HFF-Myc (cell line): ENCODE measurements at regions not wholly inside any gene's neighbourhood (a gene's known extent, or its start where the extent isn't known, plus 50 kb on each side); places are given as distances from the start of the nearest gene placed in this dataset.

Experiments
- DNase-seq: peaks from one replicate; pipeline ENCODE4 v3.0.0-alpha.2; 2011; ENCODE audit warnings: low read depth; ENCODE audit errors: extremely low read depth
- H3K4me3 ChIP-seq: replicated peaks from 2 replicates; pipeline ENCODE4 v1.5.1; 2011; ENCODE audit warnings: low read depth, mild to moderate bottlenecking, control low read depth, low read length
- TF ChIP-seq, protein P1 (sequence below): IDR thresholded peaks from 2 replicates; pipeline ENCODE4 v1.5.1; 2012; ENCODE audit warnings: mild to moderate bottlenecking, low read depth, low read length, control low read depth; ENCODE audit errors: missing control alignments

- no peak for DNase-seq
- TF ChIP-seq, protein P1, sequence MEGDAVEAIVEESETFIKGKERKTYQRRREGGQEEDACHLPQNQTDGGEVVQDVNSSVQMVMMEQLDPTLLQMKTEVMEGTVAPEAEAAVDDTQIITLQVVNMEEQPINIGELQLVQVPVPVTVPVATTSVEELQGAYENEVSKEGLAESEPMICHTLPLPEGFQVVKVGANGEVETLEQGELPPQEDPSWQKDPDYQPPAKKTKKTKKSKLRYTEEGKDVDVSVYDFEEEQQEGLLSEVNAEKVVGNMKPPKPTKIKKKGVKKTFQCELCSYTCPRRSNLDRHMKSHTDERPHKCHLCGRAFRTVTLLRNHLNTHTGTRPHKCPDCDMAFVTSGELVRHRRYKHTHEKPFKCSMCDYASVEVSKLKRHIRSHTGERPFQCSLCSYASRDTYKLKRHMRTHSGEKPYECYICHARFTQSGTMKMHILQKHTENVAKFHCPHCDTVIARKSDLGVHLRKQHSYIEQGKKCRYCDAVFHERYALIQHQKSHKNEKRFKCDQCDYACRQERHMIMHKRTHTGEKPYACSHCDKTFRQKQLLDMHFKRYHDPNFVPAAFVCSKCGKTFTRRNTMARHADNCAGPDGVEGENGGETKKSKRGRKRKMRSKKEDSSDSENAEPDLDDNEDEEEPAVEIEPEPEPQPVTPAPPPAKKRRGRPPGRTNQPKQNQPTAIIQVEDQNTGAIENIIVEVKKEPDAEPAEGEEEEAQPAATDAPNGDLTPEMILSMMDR, result no peak
- no peak overlapping the region for H3K4me3 ChIP-seq
These were observed 346.3 kb upstream of the FSTL5 start for GRCh38 chr4:162510115-162510514.

DNA sequence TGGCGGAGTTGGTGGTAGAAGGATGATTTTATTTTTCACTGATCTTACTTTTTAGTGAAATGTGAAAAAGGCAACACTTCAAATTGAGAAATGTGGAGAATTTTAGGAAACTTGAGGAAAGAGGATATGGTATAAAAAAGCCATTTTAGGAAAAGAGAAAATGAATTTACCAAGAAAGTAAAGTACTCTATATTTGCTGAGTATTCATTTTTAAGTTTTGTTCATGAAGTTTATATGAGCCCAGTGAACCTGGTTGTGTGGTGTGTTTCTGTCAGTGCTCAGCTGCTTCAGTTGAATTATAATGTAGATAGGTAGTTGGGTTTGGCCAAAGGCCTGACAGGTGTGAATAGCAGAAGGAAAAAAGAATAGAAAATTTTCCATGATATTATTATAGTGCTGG, 345.5 kb upstream of the FSTL5 start:
- TF ChIP-seq, protein P1, result no peak
- DNase-seq, result no peak
- no peak overlapping the region for H3K4me3 ChIP-seq

- DNase-seq, result no peak
- H3K4me3 ChIP-seq, result no peak overlapping the region
- TF ChIP-seq, protein P1, result no peak
These were observed 342.5 kb upstream of the FSTL5 start for GRCh38 chr4:162506253-162506652.

GRCh38 chr4:162503868-162504267, 340.1 kb upstream of the FSTL5 start:
- TF ChIP-seq, protein P1, result no peak
- DNase-seq, result no peak

GRCh38 chr4:162502109-162502508, 338.3 kb upstream of the FSTL5 start:
- H3K4me3 ChIP-seq, result no peak overlapping the region
- no peak for DNase-seq
- TF ChIP-seq, protein P1, result no peak

More at GRCh38 chr4:162503868-162504267, 340.1 kb upstream of the FSTL5 start:
- no peak overlapping the region for H3K4me3 ChIP-seq

DNA sequence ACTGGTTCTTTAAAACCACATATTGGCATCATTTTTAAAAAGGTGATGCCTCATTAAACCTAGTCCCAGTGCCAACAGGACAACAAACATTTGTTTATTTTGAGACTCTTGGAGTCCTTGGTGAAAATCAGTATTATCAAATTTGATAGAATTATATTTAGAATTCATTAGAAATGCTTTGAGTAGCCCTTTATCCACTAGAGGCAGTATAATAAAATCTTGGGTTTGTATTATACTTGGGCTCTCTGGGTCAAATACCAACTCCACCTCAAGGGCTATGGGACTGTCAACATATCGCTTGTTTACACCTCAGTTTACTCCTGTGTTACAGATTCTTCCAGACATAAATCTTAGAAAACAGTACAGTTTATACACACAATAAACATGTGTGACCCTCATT, 335.7 kb upstream of the FSTL5 start:
- TF ChIP-seq, protein P1, result no peak
- no peak for DNase-seq
- H3K4me3 ChIP-seq, result no peak overlapping the region

- TF ChIP-seq, protein P1, result no peak
These were observed 334.4 kb upstream of the FSTL5 start for GRCh38 chr4:162498168-162498567.

More at GRCh38 chr4:162498168-162498567, 334.4 kb upstream of the FSTL5 start:
- no peak for DNase-seq
- no peak overlapping the region for H3K4me3 ChIP-seq
